PC-9 (cell line): ENCODE measurements at regions not wholly inside any gene's neighbourhood (a gene's known extent, or its start where the extent isn't known, plus 50 kb on each side); places are given as distances from the start of the nearest gene placed in this dataset.

Experiments used
- BruUV-seq: library from RNA; stranded (reverse); fragments of 400-500 nt; replicated peaks from 2 replicates; lab custom pipeline; 2021; lab: Mats Ljungman, UMichigan
- CTCF ChIA-PET: fragments of 300-600 bp; sonication (Branson Sonifier 250); formaldehyde crosslinking; loops from one replicate; lab custom pipeline; 2022; ENCODE audit warnings: antibody characterized with exemption; lab: Charles Lee
- POLR2A ChIA-PET: fragments of 300-600 bp; sonication (Branson Sonifier 250); formaldehyde crosslinking; loops from one replicate; lab custom pipeline; 2022; ENCODE audit warnings: antibody characterized with exemption; ENCODE audit not compliant: unreplicated experiment; lab: Charles Lee
- DNase-seq, 2 experiments: peaks; one replicate each; pipeline versions ENCODE4 v3.0.0 to v3.0.0-alpha.2; 2015 to 2022; ENCODE audit warnings: mixed read lengths in 1 of 2
- H2AFZ ChIP-seq: fragments of 200-600 bp; sonication (generic); 2 replicates; pipeline ENCODE4 v1.8.1; 2017; ENCODE audit warnings: antibody characterized with exemption
- H3F3A ChIP-seq: fragments of 200-600 bp; sonication (generic); 2 replicates; pipeline ENCODE4 v1.8.1; 2017; ENCODE audit warnings: antibody characterized with exemption, mild to moderate bottlenecking, low read depth; ENCODE audit not compliant: insufficient read depth
- H3K27ac ChIP-seq: fragments of 200-600 bp; sonication (generic); 2 replicates; pipeline ENCODE4 v1.6.1; 2016; ENCODE audit warnings: mixed run types
- H3K27me3 ChIP-seq: fragments of 200-600 bp; sonication (generic); 2 replicates; pipeline ENCODE4 v1.6.1; 2016; ENCODE audit warnings: low read depth, mixed run types; ENCODE audit not compliant: insufficient read depth
- H3K36me3 ChIP-seq: fragments of 200-600 bp; sonication (generic); 2 replicates; pipeline ENCODE4 v1.6.1; 2016; ENCODE audit warnings: low read depth, mixed run types
- H3K4me1 ChIP-seq: fragments of 200-600 bp; sonication (generic); replicated peaks from 2 replicates; pipeline ENCODE4 v1.6.1; 2016; ENCODE audit warnings: mixed run types; ENCODE audit not compliant: insufficient read depth
- H3K4me2 ChIP-seq: fragments of 200-600 bp; sonication (generic); 2 replicates; pipeline ENCODE4 v1.6.1; 2017; ENCODE audit warnings: mixed run types
- H3K4me3 ChIP-seq: fragments of 200-600 bp; sonication (generic); 2 replicates; pipeline ENCODE4 v1.6.1; 2016; ENCODE audit warnings: mixed run types
- H3K79me2 ChIP-seq: fragments of 200-600 bp; sonication (generic); 2 replicates; pipeline ENCODE4 v1.6.1; 2017; ENCODE audit warnings: low read depth, mixed run types
- H3K9me2 ChIP-seq: fragments of 200-600 bp; sonication (generic); 2 replicates; pipeline ENCODE4 v1.8.1; 2017; ENCODE audit warnings: mild to moderate bottlenecking; ENCODE audit not compliant: insufficient read depth
- H3K9me3 ChIP-seq: fragments of 200-600 bp; sonication (generic); 2 replicates; pipeline ENCODE4 v1.8.1; 2016; ENCODE audit warnings: low read depth; ENCODE audit not compliant: insufficient read depth
- H4K20me1 ChIP-seq: fragments of 200-600 bp; sonication (generic); 2 replicates; pipeline ENCODE4 v1.8.1; 2017; ENCODE audit not compliant: insufficient read depth
- CTCF ChIP-seq: fragments of 200-600 bp; sonication (generic); conservative IDR thresholded peaks from 2 replicates; pipeline ENCODE4 v1.6.1; 2017; ENCODE audit warnings: mixed run types, antibody characterized with exemption, mild to moderate bottlenecking, moderate library complexity
- EZH2 ChIP-seq: fragments of 200-600 bp; sonication (generic); IDR thresholded peaks from 2 replicates; pipeline ENCODE4 v1.8.0; 2017; ENCODE audit warnings: antibody characterized with exemption, low read depth
- intact Hi-C: fragments of 100-400 bp; cut with micrococcal nuclease; formaldehyde crosslinking; loops from one replicate; pipeline ENCODE4 v1.10.0; 2022; ENCODE audit not compliant: unreplicated experiment

GRCh38 chr16:86729686-86730085 is 151.3 kb downstream of the FOXL1 start:
- no peaks in the 10 kb centered on the region for H3K9me2 ChIP-seq
- H3K79me2 ChIP-seq: no peaks in the 10 kb centered on the region
- no peak overlapping the region for H3K27ac ChIP-seq
- no peaks in the 10 kb centered on the region for H3K36me3 ChIP-seq
- no peak for DNase-seq
- H3K27me3 ChIP-seq: peaks cover 100% of the 10 kb centered on the region
- TF ChIP-seq CTCF (no peak), EZH2 (no peak)
- no TSS peak for BruUV-seq
- no peak overlapping the region for H2AFZ ChIP-seq
- H3K4me3 ChIP-seq: no peak overlapping the region
- no peaks in the 10 kb centered on the region; the same call in 1 of the 2 replicates for H4K20me1 ChIP-seq
- ChIA-PET CTCF (no interaction called here), POLR2A (no interaction called here)
- H3K4me2 ChIP-seq: no peak overlapping the region
- no peaks in the 10 kb centered on the region for H3K9me3 ChIP-seq
- no peaks in the 10 kb centered on the region for H3K4me1 ChIP-seq
- no peaks in the 10 kb centered on the region for H3F3A ChIP-seq
- intact Hi-C loops: no loop called here

GRCh38 chr16:86730086-86730485 is 151.7 kb downstream of the FOXL1 start:
- Histone ChIP-seq H3K4me2 (no peak overlapping the region), H3K36me3 (no peaks in the 10 kb centered on the region), H3K79me2 (no peaks in the 10 kb centered on the region), H3K9me2 (no peaks in the 10 kb centered on the region), H3K4me3 (no peak overlapping the region), H3K9me3 (no peaks in the 10 kb centered on the region), H3K27me3 (peaks cover 100% of the 10 kb centered on the region), H3K4me1 (no peaks in the 10 kb centered on the region), H3K27ac (no peak overlapping the region), H3F3A (no peaks in the 10 kb centered on the region), H2AFZ (no peak overlapping the region), H4K20me1 (no peaks in the 10 kb centered on the region; the same call in 1 of the 2 replicates)
- POLR2A ChIA-PET: no interaction called here
- intact Hi-C loops: no loop called here
- CTCF ChIA-PET: no interaction called here
- TF ChIP-seq CTCF (no peak), EZH2 (no peak)
- no TSS peak for BruUV-seq
- DNase-seq: no peak

GRCh38 chr16:86730597-86730996 is 152.2 kb downstream of the FOXL1 start:
- Histone ChIP-seq H3K9me2 (no peaks in the 10 kb centered on the region), H3K4me2 (no peak overlapping the region), H3K27ac (no peak overlapping the region), H3K27me3 (peaks cover 100% of the 10 kb centered on the region), H2AFZ (no peak overlapping the region), H3K4me3 (no peak overlapping the region), H4K20me1 (no peaks in the 10 kb centered on the region; the same call in 1 of the 2 replicates), H3K9me3 (no peaks in the 10 kb centered on the region), H3K36me3 (no peaks in the 10 kb centered on the region), H3K79me2 (no peaks in the 10 kb centered on the region), H3F3A (no peaks in the 10 kb centered on the region), H3K4me1 (no peaks in the 10 kb centered on the region)
- ChIA-PET CTCF (no interaction called here), POLR2A (no interaction called here)
- no peak for TF ChIP-seq CTCF
- TF ChIP-seq EZH2: no peak
- BruUV-seq: no TSS peak
- no peak for DNase-seq
- intact Hi-C loops: no loop called here
